ENCODE measurements at regions not wholly inside any gene's neighbourhood (a gene's known extent, or its start where the extent isn't known, plus 50 kb on each side); places are given as distances from the start of the nearest gene placed in this dataset.

GRCh38 chr10:15430969-15431771 is 60.1 kb upstream of the FAM171A1 start:
- TF ChIP-seq PBX3 (IDR thresholded peaks at IDR 0.05) (no peak), CTCF (IDR thresholded peaks at IDR 0.05) (no peak), REST (IDR thresholded peaks at IDR 0.05; ENCODE audit: low read depth, low read length) (no peak), SIN3A (IDR thresholded peaks at IDR 0.05; ENCODE audit: borderline replicate concordance, low read depth, low read length) (no peak), GABPA (IDR thresholded peaks at IDR 0.05; ENCODE audit: low read depth) (no peak), ZBTB33 (IDR thresholded peaks at IDR 0.05; ENCODE audit: borderline replicate concordance, low read depth) (no peak), EP300 (IDR thresholded peaks at IDR 0.05; ENCODE audit: borderline replicate concordance in 1 of 2, low read depth in 1 of 2, low read length in 1 of 2) (no peak), EZH2phosphoT487 (IDR thresholded peaks at IDR 0.05; ENCODE audit: borderline replicate concordance, low read depth) (no peak), TAF1 (IDR thresholded peaks at IDR 0.05; ENCODE audit: borderline replicate concordance, low read depth, low read length) (no peak)

Data from SK-N-SH (cell line).